GM18498 (cell line): ENCODE measurements at regions not wholly inside any gene's neighbourhood (a gene's known extent, or its start where the extent isn't known, plus 50 kb on each side); places are given as distances from the start of the nearest gene placed in this dataset.
"Not testable (repeated sequence)": the region's sequence is repeated elsewhere in the genome, so short reads cannot be mapped to it uniquely, and the experiment has no call there.

Experiments used
- ATAC-seq: cut with Tn5 transposase; IDR thresholded peaks from one replicate; pipeline ENCODE4 v1.9.1; 2021; ENCODE audit warnings: mild to moderate bottlenecking, moderate library complexity; ENCODE audit not compliant: unreplicated experiment

GRCh38 chr1:213415691-213416380 lies 364.8 kb downstream of the RPS6KC1 start:
- ATAC-seq = no peak

GRCh38 chr1:213416461-213417224 lies 365.6 kb downstream of the RPS6KC1 start:
- no peak for ATAC-seq

- no peak for ATAC-seq
Measured at GRCh38 chr1:213417225-213417820, 366.3 kb downstream of the RPS6KC1 start.

- no peak for ATAC-seq
Measured at GRCh38 chr1:213417846-213418245, 366.8 kb downstream of the RPS6KC1 start.

GRCh38 chr1:213418268-213419071 lies 367.4 kb downstream of the RPS6KC1 start:
- ATAC-seq = no peak

GRCh38 chr1:213419401-213420030 lies 368.5 kb downstream of the RPS6KC1 start:
- ATAC-seq = no peak

- ATAC-seq = not testable (repeated sequence)
Measured at GRCh38 chr1:213421178-213421577, 370.1 kb downstream of the RPS6KC1 start.

GRCh38 chr1:213423041-213423440 lies 372.0 kb downstream of the RPS6KC1 start:
- no peak for ATAC-seq

GRCh38 chr1:213423605-213424004 lies 372.6 kb downstream of the RPS6KC1 start:
- ATAC-seq = no peak

- no peak for ATAC-seq
Measured at GRCh38 chr1:213425376-213426030, 374.5 kb downstream of the RPS6KC1 start.

- no peak for ATAC-seq
Measured at GRCh38 chr1:213429642-213430041, 378.6 kb downstream of the RPS6KC1 start.

GRCh38 chr1:213435715-213436114 lies 384.7 kb downstream of the RPS6KC1 start:
- ATAC-seq = no peak

- no peak for ATAC-seq
Measured at GRCh38 chr1:213438339-213438738, 387.3 kb downstream of the RPS6KC1 start.

GRCh38 chr1:213439703-213440102 lies 388.7 kb downstream of the RPS6KC1 start:
- no peak for ATAC-seq

GRCh38 chr1:213440766-213441165 lies 389.7 kb downstream of the RPS6KC1 start:
- no peak for ATAC-seq

- no peak for ATAC-seq
Measured at GRCh38 chr1:213443415-213443814, 392.4 kb downstream of the RPS6KC1 start.

GRCh38 chr1:213444224-213444623 lies 393.2 kb downstream of the RPS6KC1 start:
- no peak for ATAC-seq

GRCh38 chr1:213446496-213446895 lies 395.5 kb downstream of the RPS6KC1 start:
- ATAC-seq = no peak

- no peak for ATAC-seq
Measured at GRCh38 chr1:213448360-213448759, 397.3 kb downstream of the RPS6KC1 start.

- no peak for ATAC-seq
Measured at GRCh38 chr1:213448776-213449175, 397.7 kb downstream of the RPS6KC1 start.
